ENCODE measurements at regions not wholly inside any gene's neighbourhood (a gene's known extent, or its start where the extent isn't known, plus 50 kb on each side); places are given as distances from the start of the nearest gene placed in this dataset.

DNA sequence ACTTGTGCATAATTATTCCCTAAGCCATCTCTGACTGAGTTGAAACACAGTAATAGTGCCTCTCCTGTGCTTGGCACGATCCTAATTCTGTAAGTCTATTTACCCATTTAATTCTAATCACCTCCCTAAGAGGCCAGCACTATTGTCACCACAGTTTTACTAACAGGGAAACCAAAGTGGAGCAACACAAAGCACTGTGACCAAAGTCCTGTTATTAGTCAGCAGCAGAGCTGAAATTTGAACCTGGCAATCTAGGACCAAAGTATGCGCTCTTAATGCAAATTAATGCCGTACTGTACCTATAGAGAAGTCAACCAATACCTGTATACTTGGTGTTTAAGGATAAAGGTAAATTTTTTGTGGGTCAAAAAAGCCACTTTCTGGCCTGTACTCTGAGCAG is 77.1 kb upstream of the CNTLN start:
- Histone ChIP-seq H3K4me1 (ENCODE audit: insufficient read depth) (no peaks in the 10 kb centered on the region), H3K36me3 (ENCODE audit: insufficient read depth) (no peaks in the 10 kb centered on the region), H3K4me3 (no peak overlapping the region), H3K27me3 (ENCODE audit: insufficient read depth) (no peaks in the 10 kb centered on the region), H3K4me2 (no peak overlapping the region), H3K79me2 (replicated peaks; ENCODE audit: insufficient read depth) (no peaks in the 10 kb centered on the region), H3K9me2 (ENCODE audit: insufficient read depth) (no peaks in the 10 kb centered on the region), H3K27ac (ENCODE audit: low read depth) (no peak overlapping the region), H2AFZ (no peak overlapping the region), H3F3A (replicated peaks; ENCODE audit: low read depth) (no peaks in the 10 kb centered on the region), H4K20me1 (replicated peaks; ENCODE audit: insufficient read depth) (no peaks in the 10 kb centered on the region)
- Mint-ChIP-seq H3K36me3 (ENCODE audit: low read depth) (no peaks in the 10 kb centered on the region), H3K4me1 (no peaks in the 10 kb centered on the region), H3K4me3 (no peak overlapping the region), H3K9me3 (no peaks in the 10 kb centered on the region), H3K27ac (no peak overlapping the region), H3K27me3 (ENCODE audit: insufficient read depth, low read depth, poor library complexity) (no peaks in the 10 kb centered on the region)
- no peak for DNase-seq (ENCODE audit: low spot score)
- ATAC-seq = no peak
- TF ChIP-seq, protein P1, sequence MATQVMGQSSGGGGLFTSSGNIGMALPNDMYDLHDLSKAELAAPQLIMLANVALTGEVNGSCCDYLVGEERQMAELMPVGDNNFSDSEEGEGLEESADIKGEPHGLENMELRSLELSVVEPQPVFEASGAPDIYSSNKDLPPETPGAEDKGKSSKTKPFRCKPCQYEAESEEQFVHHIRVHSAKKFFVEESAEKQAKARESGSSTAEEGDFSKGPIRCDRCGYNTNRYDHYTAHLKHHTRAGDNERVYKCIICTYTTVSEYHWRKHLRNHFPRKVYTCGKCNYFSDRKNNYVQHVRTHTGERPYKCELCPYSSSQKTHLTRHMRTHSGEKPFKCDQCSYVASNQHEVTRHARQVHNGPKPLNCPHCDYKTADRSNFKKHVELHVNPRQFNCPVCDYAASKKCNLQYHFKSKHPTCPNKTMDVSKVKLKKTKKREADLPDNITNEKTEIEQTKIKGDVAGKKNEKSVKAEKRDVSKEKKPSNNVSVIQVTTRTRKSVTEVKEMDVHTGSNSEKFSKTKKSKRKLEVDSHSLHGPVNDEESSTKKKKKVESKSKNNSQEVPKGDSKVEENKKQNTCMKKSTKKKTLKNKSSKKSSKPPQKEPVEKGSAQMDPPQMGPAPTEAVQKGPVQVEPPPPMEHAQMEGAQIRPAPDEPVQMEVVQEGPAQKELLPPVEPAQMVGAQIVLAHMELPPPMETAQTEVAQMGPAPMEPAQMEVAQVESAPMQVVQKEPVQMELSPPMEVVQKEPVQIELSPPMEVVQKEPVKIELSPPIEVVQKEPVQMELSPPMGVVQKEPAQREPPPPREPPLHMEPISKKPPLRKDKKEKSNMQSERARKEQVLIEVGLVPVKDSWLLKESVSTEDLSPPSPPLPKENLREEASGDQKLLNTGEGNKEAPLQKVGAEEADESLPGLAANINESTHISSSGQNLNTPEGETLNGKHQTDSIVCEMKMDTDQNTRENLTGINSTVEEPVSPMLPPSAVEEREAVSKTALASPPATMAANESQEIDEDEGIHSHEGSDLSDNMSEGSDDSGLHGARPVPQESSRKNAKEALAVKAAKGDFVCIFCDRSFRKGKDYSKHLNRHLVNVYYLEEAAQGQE (IDR thresholded peaks at IDR 0.05; ENCODE audit: unreplicated experiment) = no peak
- TF ChIP-seq, protein P2, sequence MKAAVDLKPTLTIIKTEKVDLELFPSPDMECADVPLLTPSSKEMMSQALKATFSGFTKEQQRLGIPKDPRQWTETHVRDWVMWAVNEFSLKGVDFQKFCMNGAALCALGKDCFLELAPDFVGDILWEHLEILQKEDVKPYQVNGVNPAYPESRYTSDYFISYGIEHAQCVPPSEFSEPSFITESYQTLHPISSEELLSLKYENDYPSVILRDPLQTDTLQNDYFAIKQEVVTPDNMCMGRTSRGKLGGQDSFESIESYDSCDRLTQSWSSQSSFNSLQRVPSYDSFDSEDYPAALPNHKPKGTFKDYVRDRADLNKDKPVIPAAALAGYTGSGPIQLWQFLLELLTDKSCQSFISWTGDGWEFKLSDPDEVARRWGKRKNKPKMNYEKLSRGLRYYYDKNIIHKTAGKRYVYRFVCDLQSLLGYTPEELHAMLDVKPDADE (IDR thresholded peaks at IDR 0.05) = no peak
- no peak for TF ChIP-seq EZH2phosphoT487 (IDR thresholded peaks at IDR 0.05; ENCODE audit: unreplicated experiment)
- no peak for TF ChIP-seq CREB1 (CRISPR knock-in tag; IDR thresholded peaks at IDR 0.05; ENCODE audit: low read depth)
- TF ChIP-seq, protein P3, sequence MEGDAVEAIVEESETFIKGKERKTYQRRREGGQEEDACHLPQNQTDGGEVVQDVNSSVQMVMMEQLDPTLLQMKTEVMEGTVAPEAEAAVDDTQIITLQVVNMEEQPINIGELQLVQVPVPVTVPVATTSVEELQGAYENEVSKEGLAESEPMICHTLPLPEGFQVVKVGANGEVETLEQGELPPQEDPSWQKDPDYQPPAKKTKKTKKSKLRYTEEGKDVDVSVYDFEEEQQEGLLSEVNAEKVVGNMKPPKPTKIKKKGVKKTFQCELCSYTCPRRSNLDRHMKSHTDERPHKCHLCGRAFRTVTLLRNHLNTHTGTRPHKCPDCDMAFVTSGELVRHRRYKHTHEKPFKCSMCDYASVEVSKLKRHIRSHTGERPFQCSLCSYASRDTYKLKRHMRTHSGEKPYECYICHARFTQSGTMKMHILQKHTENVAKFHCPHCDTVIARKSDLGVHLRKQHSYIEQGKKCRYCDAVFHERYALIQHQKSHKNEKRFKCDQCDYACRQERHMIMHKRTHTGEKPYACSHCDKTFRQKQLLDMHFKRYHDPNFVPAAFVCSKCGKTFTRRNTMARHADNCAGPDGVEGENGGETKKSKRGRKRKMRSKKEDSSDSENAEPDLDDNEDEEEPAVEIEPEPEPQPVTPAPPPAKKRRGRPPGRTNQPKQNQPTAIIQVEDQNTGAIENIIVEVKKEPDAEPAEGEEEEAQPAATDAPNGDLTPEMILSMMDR (conservative IDR thresholded peaks at IDR 0.05; ENCODE audit: low read depth in 2 of 2) = no peak
- no peak for TF ChIP-seq NANOG (IDR thresholded peaks at IDR 0.05; ENCODE audit: borderline replicate concordance)
- no peak for TF ChIP-seq POLR2AphosphoS5 (IDR thresholded peaks at IDR 0.05; ENCODE audit: low read depth)
- no peak for TF ChIP-seq ZNF331 (CRISPR knock-in tag; IDR thresholded peaks at IDR 0.05; ENCODE audit: low read depth)
- TF ChIP-seq, protein P4, sequence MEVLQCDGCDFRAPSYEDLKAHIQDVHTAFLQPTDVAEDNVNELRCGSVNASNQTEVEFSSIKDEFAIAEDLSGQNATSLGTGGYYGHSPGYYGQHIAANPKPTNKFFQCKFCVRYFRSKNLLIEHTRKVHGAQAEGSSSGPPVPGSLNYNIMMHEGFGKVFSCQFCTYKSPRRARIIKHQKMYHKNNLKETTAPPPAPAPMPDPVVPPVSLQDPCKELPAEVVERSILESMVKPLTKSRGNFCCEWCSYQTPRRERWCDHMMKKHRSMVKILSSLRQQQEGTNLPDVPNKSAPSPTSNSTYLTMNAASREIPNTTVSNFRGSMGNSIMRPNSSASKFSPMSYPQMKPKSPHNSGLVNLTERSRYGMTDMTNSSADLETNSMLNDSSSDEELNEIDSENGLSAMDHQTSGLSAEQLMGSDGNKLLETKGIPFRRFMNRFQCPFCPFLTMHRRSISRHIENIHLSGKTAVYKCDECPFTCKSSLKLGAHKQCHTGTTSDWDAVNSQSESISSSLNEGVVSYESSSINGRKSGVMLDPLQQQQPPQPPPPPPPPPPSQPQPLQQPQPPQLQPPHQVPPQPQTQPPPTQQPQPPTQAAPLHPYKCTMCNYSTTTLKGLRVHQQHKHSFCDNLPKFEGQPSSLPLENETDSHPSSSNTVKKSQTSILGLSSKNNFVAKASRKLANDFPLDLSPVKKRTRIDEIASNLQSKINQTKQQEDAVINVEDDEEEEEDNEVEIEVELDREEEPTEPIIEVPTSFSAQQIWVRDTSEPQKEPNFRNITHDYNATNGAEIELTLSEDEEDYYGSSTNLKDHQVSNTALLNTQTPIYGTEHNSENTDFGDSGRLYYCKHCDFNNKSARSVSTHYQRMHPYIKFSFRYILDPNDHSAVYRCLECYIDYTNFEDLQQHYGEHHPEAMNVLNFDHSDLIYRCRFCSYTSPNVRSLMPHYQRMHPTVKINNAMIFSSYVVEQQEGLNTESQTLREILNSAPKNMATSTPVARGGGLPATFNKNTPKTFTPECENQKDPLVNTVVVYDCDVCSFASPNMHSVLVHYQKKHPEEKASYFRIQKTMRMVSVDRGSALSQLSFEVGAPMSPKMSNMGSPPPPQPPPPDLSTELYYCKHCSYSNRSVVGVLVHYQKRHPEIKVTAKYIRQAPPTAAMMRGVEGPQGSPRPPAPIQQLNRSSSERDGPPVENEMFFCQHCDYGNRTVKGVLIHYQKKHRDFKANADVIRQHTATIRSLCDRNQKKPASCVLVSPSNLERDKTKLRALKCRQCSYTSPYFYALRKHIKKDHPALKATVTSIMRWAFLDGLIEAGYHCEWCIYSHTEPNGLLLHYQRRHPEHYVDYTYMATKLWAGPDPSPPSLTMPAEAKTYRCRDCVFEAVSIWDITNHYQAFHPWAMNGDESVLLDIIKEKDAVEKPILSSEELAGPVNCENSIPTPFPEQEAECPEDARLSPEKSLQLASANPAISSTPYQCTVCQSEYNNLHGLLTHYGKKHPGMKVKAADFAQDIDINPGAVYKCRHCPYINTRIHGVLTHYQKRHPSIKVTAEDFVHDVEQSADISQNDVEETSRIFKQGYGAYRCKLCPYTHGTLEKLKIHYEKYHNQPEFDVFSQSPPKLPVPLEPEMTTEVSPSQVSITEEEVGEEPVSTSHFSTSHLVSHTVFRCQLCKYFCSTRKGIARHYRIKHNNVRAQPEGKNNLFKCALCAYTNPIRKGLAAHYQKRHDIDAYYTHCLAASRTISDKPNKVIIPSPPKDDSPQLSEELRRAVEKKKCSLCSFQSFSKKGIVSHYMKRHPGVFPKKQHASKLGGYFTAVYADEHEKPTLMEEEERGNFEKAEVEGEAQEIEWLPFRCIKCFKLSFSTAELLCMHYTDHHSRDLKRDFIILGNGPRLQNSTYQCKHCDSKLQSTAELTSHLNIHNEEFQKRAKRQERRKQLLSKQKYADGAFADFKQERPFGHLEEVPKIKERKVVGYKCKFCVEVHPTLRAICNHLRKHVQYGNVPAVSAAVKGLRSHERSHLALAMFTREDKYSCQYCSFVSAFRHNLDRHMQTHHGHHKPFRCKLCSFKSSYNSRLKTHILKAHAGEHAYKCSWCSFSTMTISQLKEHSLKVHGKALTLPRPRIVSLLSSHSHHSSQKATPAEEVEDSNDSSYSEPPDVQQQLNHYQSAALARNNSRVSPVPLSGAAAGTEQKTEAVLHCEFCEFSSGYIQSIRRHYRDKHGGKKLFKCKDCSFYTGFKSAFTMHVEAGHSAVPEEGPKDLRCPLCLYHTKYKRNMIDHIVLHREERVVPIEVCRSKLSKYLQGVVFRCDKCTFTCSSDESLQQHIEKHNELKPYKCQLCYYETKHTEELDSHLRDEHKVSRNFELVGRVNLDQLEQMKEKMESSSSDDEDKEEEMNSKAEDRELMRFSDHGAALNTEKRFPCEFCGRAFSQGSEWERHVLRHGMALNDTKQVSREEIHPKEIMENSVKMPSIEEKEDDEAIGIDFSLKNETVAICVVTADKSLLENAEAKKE (CRISPR knock-in tag; IDR thresholded peaks at IDR 0.05) = no peak
- TF ChIP-seq STAT1 (IDR thresholded peaks at IDR 0.05; ENCODE audit: unreplicated experiment) = no peak
- no peak for TF ChIP-seq JUNB (IDR thresholded peaks at IDR 0.05; ENCODE audit: unreplicated experiment)
- TF ChIP-seq ZNF114 (CRISPR knock-in tag; IDR thresholded peaks at IDR 0.05) = no peak
- TF ChIP-seq EZH2 (IDR thresholded peaks at IDR 0.05; ENCODE audit: low read depth, unreplicated experiment) = no peak
